T-helper 1 cell treated with Interleukin-12 subunit alpha and Interleukin-12 subunit beta and Interleukin-4 antibody, amounts not matched to agents 30 ng/mL and 1 ng/mL, for 36 hours (primary cell): ENCODE measurements at regions not wholly inside any gene's neighbourhood (a gene's known extent, or its start where the extent isn't known, plus 50 kb on each side); places are given as distances from the start of the nearest gene placed in this dataset.

Experiments used
- intact Hi-C: fragments of 100-400 bp; cut with micrococcal nuclease; formaldehyde crosslinking; loops from one replicate; pipeline ENCODE4 v1.15.1; 2024

GRCh38 chrY:19365321-19365720 is 379.2 kb downstream of the KDM5D start:
- intact Hi-C loops, result no loop called here

GRCh38 chrY:19357249-19357648 is 387.3 kb downstream of the KDM5D start:
- intact Hi-C loops, result loop anchor here (10.0 kb wide), 1 partner anchor 1358 kb away; no protein-coding TSS in a partner anchor

- intact Hi-C loops, result loop anchor here (10.0 kb wide), 1 partner anchor 1358 kb away; no protein-coding TSS in a partner anchor
Observed at GRCh38 chrY:19356735-19357134, 387.8 kb downstream of the KDM5D start.

- intact Hi-C loops, result loop anchor here (10.0 kb wide), 1 partner anchor 1360 kb away; no protein-coding TSS in a partner anchor
Observed at GRCh38 chrY:19354857-19355173, 389.7 kb downstream of the KDM5D start.

- intact Hi-C loops, result loop anchor here (10.0 kb wide), 1 partner anchor 1361 kb away; no protein-coding TSS in a partner anchor
Observed at GRCh38 chrY:19354061-19354856, 390.3 kb downstream of the KDM5D start.

- intact Hi-C loops, result loop anchor here (10.0 kb wide), 1 partner anchor 1363 kb away; no protein-coding TSS in a partner anchor
Observed at GRCh38 chrY:19351616-19352015, 392.9 kb downstream of the KDM5D start.

- intact Hi-C loops, result no loop called here
Observed at GRCh38 chrY:19321701-19322100, 422.8 kb downstream of the KDM5D start.

- intact Hi-C loops, result no loop called here
Observed at GRCh38 chrY:19319135-19319534, 425.4 kb downstream of the KDM5D start.

GRCh38 chrY:19317271-19317987 is 427.1 kb downstream of the KDM5D start:
- intact Hi-C loops, result no loop called here

GRCh38 chrY:19307627-19308026 is 436.9 kb downstream of the KDM5D start:
- intact Hi-C loops, result no loop called here

GRCh38 chrY:19303136-19303535 is 441.4 kb downstream of the KDM5D start:
- intact Hi-C loops, result no loop called here

GRCh38 chrY:19290925-19291324 is 453.6 kb downstream of the KDM5D start:
- intact Hi-C loops, result no loop called here

- intact Hi-C loops, result no loop called here
Observed at GRCh38 chrY:19274076-19274475, 470.4 kb downstream of the KDM5D start.

GRCh38 chrY:19268331-19268730 is 476.2 kb downstream of the KDM5D start:
- intact Hi-C loops, result no loop called here

GRCh38 chrY:19265404-19265803 is 479.1 kb downstream of the KDM5D start:
- intact Hi-C loops, result no loop called here

- intact Hi-C loops, result no loop called here
Observed at GRCh38 chrY:19262310-19262709, 482.2 kb downstream of the KDM5D start.

GRCh38 chrY:19232276-19232994 is 458.9 kb upstream of the HSFY2 start:
- intact Hi-C loops, result loop anchor here (5.0 kb wide), 2 partner anchors 155 to 170 kb away; no protein-coding TSS in a partner anchor

GRCh38 chrY:19220784-19221183 is 447.2 kb upstream of the HSFY2 start:
- intact Hi-C loops, result no loop called here

- intact Hi-C loops, result no loop called here
Observed at GRCh38 chrY:19208915-19209314, 435.4 kb upstream of the HSFY2 start.

GRCh38 chrY:19207048-19207447 is 433.5 kb upstream of the HSFY2 start:
- intact Hi-C loops, result no loop called here

GRCh38 chrY:19180824-19181223 is 407.3 kb upstream of the HSFY2 start:
- intact Hi-C loops, result no loop called here

- intact Hi-C loops, result no loop called here
Observed at GRCh38 chrY:19168202-19168565, 394.6 kb upstream of the HSFY2 start.
